Hematopoietic multipotent progenitor cell treated with erythropoietin and hydrocortisone succinate and interleukin-3 and kit ligand, for 8 days (in vitro differentiated cells): ENCODE measurements at regions not wholly inside any gene's neighbourhood (a gene's known extent, or its start where the extent isn't known, plus 50 kb on each side); places are given as distances from the start of the nearest gene placed in this dataset.
"Not testable (repeated sequence)": the region's sequence is repeated elsewhere in the genome, so short reads cannot be mapped to it uniquely, and the experiment has no call there.

Experiments used
- DNase-seq: peaks from one replicate; pipeline ENCODE4 v3.0.0-alpha.2; 2015

DNA sequence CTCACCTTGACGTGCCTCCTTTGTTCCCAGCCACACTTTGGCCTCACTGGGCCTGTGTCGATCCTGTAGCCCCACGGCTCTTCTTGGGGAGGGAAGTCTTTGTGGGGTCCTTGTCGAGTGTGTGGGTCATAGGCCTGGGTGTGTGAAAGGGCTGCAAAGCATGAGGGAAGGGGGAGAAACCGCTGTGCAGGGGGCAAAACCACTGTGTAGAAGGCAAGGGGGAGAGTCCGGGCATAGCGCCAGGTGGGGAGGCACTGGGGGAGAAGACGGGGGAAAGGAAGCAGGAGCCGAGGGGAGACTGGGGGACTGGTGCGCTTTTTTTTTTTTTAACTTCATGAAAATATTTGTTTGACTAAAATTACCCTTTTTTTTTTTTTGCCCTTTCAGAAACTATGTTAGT is 65.1 kb upstream of the RASD2 start:
- DNase-seq, result no peak

DNA sequence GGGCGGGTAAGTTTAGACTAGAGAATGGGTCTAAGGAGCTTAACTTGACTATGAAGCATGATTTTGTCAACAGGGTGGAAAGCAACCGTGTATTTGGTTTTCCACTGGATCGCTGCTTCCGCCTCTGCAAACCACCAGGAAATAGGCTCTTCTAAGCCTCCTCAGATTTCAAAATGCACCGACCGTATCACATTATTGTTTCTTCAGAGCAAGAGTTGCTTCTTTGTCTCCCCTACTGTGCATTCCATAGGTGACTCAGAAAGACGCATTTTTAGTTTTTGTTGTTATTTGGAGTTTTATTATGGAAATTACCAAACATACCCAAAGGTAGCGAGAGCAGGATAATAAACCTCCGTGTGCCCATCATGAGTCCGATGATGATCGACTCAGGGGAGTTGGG is 64.3 kb upstream of the RASD2 start:
- DNase-seq, result no peak

DNA sequence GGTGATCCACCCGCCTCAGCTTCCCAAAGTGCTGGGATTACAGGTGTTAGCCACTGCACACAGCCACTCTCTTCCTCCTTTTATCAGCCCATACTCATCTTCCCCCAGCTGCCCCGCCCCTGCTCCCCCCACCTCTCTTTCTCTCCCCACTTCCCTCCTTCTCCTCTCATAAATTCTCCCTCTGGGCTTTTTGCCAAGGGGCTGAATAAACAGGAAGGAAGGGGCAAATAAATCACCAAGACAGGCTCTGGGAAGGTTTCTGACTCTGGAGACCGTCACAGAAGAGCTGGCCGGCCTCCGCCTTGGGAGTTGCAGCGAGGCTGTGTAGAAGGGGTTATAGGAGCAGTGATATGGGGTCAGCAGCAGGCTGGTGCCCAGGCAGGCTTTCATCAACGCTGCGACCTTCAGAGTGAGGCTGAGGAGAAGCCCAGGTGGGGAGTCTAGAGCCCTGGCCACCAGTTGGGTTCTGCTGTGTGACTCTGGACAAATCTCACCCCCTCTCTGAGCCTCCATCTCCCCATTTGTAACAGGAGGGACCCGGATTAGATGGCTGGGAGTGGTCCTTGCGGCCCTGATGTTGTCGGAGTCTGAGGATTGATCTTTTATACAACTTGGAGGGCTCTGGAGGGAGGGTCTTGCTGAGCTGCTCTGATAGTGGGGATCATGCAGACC is 62.6 kb upstream of the RASD2 start:
- peak; percentile 47 for DNase-seq

DNA sequence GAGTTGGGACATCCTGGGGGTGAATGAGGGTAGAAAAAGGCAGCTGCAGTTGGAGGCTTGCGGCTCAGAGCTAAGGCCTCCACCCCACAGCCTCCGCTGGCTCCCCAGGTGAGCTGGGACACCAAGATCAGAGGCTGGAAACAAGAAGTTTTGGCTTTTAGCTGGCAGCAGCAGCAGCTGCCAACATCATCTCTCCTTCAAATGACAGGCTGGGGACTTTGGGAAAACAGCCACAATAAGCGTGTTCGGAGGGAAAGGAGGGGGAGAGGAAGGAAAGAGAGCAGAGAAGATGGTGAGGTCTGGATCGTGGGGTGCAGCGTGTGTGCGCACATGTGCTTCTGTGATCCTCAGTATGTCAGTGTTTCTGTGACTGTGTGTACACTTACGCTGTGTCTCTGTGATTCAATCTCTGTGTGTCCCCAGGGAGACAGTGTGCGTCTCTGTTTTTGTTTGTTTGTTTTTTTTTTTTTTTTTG is 62.0 kb upstream of the RASD2 start:
- DNase-seq, result no peak

DNA sequence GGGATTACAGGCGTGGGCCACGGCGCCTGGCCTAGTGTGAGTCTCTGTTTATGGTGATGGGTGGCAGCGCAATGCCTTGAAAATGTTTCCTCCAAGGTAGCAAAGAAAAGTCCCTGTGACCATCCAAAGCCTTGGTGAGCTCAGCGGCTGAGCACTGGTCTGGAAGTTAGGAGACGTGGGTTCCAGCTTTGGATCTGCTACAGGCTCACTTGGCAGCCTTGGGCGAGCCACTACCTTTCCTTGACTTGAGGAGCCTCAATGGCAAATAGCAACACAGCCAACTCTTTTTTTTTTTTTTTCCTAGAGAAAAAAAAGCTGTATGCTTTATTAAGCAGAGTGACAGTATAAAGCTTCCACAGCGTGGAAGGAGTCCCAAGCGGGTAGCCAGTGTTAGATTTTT is 61.3 kb upstream of the RASD2 start:
- no peak for DNase-seq

DNA sequence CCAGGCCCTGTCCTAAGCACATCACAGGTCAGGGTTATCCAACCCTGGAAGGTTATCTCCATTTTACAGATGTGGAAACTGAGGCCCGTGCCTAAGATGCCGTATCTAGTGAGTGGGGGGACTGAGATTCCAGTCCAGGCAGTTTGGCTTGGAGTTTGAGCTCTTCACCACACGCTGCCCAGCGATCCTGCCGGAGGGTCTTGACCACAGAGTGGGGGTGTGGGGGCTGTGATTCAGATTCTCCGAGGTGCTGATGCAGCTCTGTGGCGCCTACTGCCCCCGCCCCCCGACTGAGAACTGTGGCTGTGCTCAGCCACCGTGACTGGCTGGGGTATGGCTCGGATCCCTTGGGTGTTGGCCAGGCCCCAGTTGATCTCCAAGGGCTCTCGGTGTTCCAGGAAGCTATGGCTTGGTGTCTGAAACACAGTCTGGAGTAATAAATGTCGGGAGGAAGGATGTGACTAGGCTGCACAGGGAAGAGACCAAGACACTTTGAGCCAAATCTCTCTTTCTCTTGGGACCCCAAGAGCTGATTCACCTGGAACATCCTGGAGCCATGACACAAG is 60.6 kb upstream of the RASD2 start:
- DNase-seq, result no peak

DNA sequence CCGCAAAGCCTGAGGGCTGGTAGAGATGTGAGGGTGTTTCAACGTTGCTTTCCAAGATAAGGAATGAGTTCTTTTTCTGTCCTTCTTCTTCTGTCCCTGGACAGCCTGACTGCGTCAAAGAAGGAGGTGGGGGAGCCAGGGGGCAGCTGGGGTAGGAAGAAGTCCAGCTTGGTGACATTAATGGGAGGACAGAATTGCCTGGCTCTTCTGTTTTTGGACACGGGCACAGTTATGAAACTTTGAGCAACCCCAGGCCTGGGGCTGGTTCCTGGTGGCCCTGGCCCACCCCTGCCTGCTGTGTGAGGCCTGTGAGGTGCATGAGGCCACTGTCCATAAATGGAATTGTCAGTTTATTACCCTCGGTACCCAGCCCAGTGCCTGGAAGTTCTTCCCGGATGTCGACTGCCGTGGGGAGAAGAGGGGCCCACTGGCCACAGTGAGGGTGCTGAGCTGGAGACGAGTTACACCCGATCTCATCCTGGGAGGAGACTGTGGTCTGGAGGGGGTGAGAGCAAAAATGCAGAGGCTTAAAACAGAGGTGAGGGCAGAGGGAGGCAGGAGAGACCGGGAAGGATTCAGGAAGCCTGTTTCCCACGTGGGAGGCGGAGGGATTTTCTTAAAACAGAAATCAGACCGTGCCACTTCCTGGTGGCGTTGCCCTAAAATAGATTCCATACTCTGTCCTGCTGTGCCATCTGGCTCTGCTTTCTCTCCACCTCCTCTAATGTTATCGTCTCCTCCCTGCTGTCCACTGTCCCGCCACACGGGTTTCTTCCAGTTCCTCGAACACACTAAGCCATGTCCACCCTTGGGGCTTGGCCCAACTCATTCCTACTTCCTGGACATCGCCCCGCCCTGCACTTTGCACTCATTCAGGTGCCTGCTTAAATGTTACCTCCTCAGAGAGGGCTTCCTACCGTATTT is 59.7 kb upstream of the RASD2 start:
- no peak for DNase-seq

DNA sequence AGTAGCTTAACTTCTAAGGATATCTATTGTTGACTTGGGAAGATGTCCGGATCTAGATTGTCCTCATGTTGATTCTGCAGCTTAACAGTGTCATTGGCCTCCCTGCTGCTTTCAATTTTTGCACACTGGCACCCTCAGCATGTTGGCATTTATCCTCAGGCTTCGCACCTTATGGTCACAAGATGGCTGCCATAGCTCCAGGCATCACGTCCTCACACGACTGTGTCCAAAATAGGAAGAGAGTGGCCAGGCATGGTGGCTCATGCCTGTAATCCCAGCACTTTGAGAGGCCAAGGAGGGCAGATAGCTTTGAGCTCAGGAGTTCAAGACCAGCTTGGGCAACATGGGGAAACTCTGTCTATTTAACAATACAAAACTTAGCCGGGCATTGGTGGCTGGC is 58.3 kb upstream of the RASD2 start:
- DNase-seq, result no peak

DNA sequence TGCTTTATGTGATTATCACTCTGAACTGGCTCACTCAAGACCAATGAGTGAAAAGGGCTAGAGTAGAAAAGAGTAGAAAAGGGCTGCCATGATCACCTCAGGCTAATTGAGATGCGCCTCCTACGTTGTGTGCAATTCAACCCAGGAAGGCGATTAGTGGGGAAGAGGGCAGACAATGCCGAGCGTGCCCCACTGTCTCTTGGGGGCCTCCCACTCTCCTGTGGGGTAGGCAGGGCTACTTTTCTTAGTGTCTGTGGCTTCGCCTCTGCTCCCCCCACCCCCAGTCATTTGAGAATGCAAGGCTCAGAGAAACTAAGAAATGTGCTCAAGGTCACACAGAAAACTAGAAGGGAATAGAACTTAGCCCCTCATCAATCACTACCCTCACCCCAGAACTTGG is 57.7 kb upstream of the RASD2 start:
- DNase-seq, result no peak

DNA sequence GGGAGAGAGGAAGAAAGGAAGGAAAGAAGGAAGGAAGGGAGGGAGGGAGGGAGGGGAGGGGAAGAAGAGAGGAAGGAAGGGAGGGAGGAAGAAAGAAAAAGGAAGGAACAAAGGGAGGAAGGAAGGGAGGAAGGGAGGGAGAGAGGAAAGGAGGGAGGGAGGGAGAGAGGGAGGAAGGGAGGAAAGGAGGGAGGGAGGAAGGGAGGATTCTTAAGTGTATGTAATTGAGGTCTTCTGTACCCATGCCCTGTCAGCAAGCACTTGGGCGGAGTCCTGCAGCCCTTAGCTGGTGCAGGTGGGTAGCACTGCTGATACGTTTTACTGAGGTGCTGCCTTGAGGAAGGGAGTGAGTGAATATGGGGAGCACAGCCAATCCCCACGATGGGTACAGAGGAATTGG is 56.9 kb upstream of the RASD2 start:
- no peak for DNase-seq

DNA sequence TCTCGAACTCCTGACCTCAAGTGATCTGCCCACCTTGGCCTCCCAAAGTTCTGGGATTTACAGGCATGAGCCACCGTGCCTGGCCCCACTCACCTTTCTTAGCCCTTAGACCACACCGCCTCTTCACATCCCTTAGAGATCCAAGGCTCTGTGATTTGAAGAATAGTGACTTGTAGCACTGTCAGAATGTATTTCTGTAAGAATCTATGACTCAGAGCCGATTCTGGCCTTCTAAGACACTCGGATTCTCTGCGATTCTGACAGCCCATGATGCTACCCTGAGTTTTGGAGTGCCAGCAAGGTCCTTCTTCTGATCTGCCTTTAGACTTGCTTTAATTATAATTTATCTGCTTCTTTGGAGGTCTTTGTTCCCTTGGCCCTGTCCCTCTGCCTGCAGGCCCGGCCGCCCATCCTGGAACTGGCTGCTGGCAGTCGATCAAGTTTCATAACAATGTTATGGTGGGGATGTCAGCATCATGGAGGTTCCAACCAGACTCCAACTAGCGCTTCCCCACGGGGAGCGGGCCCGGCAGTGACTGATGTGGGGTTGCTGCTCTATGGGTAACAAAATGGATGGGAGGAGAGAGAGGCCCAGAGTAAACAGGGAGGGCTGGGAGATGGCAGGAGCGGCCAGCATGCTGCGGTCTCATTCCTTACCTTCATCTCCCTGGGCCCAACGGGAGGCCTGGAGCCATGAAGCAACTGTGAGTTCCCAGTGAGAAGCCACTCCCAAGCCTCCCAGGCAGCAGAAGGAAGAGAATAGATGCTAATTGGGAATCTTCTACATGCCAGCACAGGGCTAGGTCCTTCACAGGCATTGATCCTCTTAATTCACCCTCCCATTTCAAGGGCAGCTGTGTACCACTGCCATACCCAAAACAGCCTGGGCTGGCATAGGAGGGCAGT is 55.7 kb upstream of the RASD2 start:
- DNase-seq, result no peak

DNA sequence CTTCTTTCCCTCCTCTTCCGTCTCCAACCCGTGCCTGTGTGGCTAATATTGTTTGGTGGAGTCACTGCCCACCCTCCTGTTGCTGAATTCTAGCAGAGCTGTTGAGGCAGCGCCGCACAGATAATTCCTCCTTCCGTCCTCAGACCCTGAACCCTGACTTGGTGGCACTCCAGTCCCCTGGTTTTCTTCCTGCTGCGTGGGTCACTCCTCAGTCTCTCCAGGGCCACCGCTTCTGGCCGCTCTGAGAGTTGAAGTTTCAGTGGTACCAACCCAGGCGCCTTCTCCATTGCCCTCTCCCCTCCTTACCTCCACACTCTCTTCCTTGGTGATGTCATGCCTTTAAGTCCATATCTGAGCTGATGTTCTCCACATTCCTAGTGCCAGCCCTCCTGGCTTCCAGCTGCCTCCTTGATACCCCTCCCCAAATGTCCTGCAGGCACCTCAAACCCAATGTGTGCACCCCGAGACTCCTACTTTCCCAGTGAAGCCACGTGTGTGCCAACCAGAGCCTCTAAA is 54.5 kb upstream of the RASD2 start:
- no peak for DNase-seq

DNA sequence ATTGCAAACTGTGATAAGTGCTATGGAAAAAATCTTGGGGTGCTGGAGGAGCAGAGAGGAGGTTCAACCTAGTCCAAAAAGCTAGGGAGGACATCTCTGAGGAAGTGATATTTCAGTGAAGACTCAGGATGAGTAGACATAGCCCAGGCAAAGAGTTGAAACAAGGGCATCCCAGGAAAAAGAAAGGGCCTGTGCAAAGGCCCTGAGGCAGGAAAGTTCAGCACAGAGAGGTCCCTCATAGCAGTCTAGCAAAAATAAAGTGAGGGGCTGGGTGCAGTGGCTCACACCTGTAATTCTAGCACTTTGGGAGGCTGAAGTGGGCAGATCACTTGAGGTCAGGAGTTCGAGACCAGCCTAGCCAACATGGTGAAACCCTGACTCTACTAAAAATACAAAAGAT is 53.0 kb upstream of the RASD2 start:
- not testable (repeated sequence) for DNase-seq

DNA sequence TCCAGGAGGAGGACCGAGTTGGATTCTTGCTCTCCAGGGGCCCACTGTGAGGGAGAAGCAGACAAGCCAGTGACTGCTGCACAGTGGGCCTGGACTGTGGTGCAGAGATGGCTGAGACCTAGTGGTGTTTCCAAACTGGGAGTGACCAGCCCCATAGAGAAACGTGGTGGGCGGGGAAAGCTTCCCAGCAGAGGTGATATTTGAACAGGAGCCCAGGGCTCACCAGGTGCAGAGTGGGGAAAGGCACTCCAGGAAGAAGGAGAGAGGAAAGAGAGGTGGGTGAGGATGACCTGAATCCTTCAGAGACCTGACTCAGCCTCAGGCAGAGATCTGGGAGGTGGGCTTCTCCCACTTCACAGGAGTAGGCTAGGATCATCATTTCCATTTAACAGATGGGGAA is 52.1 kb upstream of the RASD2 start:
- no peak for DNase-seq

DNA sequence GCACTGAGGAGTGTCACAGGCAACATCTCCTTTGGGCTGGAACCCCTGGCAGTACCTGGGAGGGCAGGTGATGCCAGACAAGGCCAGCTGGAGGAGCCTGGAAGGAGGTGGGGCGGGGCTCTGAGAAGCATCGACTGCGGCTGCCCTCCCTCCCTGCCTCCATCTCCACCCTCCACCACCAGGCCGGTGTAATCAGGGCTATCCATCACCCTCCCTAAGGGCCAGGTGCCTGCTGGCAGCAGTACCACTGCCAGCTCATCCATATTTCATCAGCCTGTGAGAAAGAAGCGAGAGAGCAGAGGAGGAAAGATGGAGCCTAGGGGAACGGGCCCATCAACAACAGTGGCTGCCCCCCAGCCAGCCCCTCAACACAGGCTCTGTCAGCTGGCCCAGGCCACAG is 51.4 kb upstream of the RASD2 start:
- no peak for DNase-seq
